ENCODE measurements at regions not wholly inside any gene's neighbourhood (a gene's known extent, or its start where the extent isn't known, plus 50 kb on each side); places are given as distances from the start of the nearest gene placed in this dataset.

GRCh38 chr2:203797712-203798111 is 69.9 kb upstream of the CTLA4 start:
- 81 to 97% (median 91%) methylated on average over 1 of the region's 1 CpG for WGBS, 5 donors
- H3K9me3 ChIP-seq = no peaks in the 10 kb centered on the region
- H3K27ac ChIP-seq = no peak overlapping the region
- no peaks in the 10 kb centered on the region for H3K27me3 ChIP-seq
- no peaks in the 10 kb centered on the region for H3K36me3 ChIP-seq
- no peaks in the 10 kb centered on the region for H3K4me1 ChIP-seq
- no peak for DNase-seq
- TF ChIP-seq POLR2AphosphoS5 (IDR thresholded peaks at IDR 0.05) (no peak), EP300 (IDR thresholded peaks at IDR 0.05) (no peak)
- H3K4me3 ChIP-seq = no peak overlapping the region
- intact Hi-C loops (cut with DNase I; ENCODE audit: low total_unique reads) = no loop called here

GRCh38 chr2:203798296-203799087 is 69.1 kb upstream of the CTLA4 start:
- no peak overlapping the region for H3K4me3 ChIP-seq
- intact Hi-C loops (cut with DNase I; ENCODE audit: low total_unique reads) = no loop called here
- 79 to 89% (median 82%) methylated on average over 9 of the region's 9 CpGs for WGBS, 5 donors

GRCh38 chr2:203799908-203800307 is 67.7 kb upstream of the CTLA4 start:
- no peaks in the 10 kb centered on the region for H3K27me3 ChIP-seq
- no peaks in the 10 kb centered on the region for H3K36me3 ChIP-seq
- intact Hi-C loops (cut with DNase I; ENCODE audit: low total_unique reads) = no loop called here
- no peak overlapping the region for H3K27ac ChIP-seq
- peaks cover 0 to 5% (median under 1%) of the 10 kb centered on the region in 4 donors for H3K9me3 ChIP-seq
- 59 to 80% (median 79%) methylated on average over 3 of the region's 3 CpGs for WGBS, 5 donors
- no peak overlapping the region for H3K4me3 ChIP-seq
- DNase-seq = no peak
- H3K4me1 ChIP-seq = no peaks in the 10 kb centered on the region
- TF ChIP-seq EP300 (IDR thresholded peaks at IDR 0.05) (no peak), POLR2A (IDR thresholded peaks at IDR 0.05) (no peak), POLR2AphosphoS5 (IDR thresholded peaks at IDR 0.05) (no peak), CTCF (IDR thresholded peaks at IDR 0.05) (no peak)

More at GRCh38 chr2:203798296-203799087, 69.1 kb upstream of the CTLA4 start:
- Histone ChIP-seq H3K4me1 (no peaks in the 10 kb centered on the region), H3K27me3 (no peaks in the 10 kb centered on the region), H3K9me3 (no peaks in the 10 kb centered on the region), H3K27ac (no peak overlapping the region), H3K36me3 (no peaks in the 10 kb centered on the region)
- no peak for TF ChIP-seq POLR2AphosphoS5 (IDR thresholded peaks at IDR 0.05)
- DNase-seq = no peak

- Histone ChIP-seq H3K4me1 (no peaks in the 10 kb centered on the region), H3K4me3 (no peak overlapping the region), H3K9me3 (peaks cover 0 to 14% (median 3%) of the 10 kb centered on the region in 4 donors), H3K36me3 (no peaks in the 10 kb centered on the region), H3K27me3 (no peaks in the 10 kb centered on the region), H3K27ac (no peak overlapping the region)
- intact Hi-C loops (cut with DNase I; ENCODE audit: low total_unique reads) = no loop called here
- no peak for DNase-seq
- TF ChIP-seq EP300 (IDR thresholded peaks at IDR 0.05) (no peak), CTCF (IDR thresholded peaks at IDR 0.05) (no peak), POLR2AphosphoS5 (IDR thresholded peaks at IDR 0.05) (no peak), POLR2A (IDR thresholded peaks at IDR 0.05) (no peak)
- WGBS, 5 donors = 96 to 99% (median 98%) methylated on average over 4 of the region's 4 CpGs
Measured at GRCh38 chr2:203800783-203801182, 66.8 kb upstream of the CTLA4 start.

GRCh38 chr2:203802342-203803052 is 65.1 kb upstream of the CTLA4 start:
- Histone ChIP-seq H3K27ac (no peak overlapping the region), H3K4me1 (no peaks in the 10 kb centered on the region), H3K4me3 (no peak overlapping the region), H3K36me3 (no peaks in the 10 kb centered on the region), H3K9me3 (peaks cover 0 to 21% (median 6%) of the 10 kb centered on the region in 4 donors), H3K27me3 (no peaks in the 10 kb centered on the region)
- 74 to 87% (median 83%) methylated on average over 7 of the region's 7 CpGs for WGBS, 5 donors
- intact Hi-C loops (cut with DNase I; ENCODE audit: low total_unique reads) = no loop called here
- no peak for DNase-seq
- no peak for TF ChIP-seq EP300 (IDR thresholded peaks at IDR 0.05)
- no peak for TF ChIP-seq POLR2AphosphoS5 (IDR thresholded peaks at IDR 0.05)

All from stomach (tissue), 8 donors.